GM23338 (cell line): ENCODE measurements at regions not wholly inside any gene's neighbourhood (a gene's known extent, or its start where the extent isn't known, plus 50 kb on each side); places are given as distances from the start of the nearest gene placed in this dataset.

Source experiments
- ATAC-seq: fragments of 200-7000 bp; cut with Tn5 transposase; 3 replicates; pipeline ENCODE4 v1.9.1; 2020
- DNase-seq: peaks from one replicate; pipeline ENCODE4 v3.0.0-alpha.2; 2015; ENCODE audit warnings: low spot score
- H2AFZ ChIP-seq: fragments of 200-600 bp; sonication (generic); 2 replicates; pipeline ENCODE4 v1.8.0; 2016; ENCODE audit warnings: antibody characterized with exemption, mild to moderate bottlenecking, moderate library complexity
- H3F3A ChIP-seq: fragments of 200-600 bp; sonication (generic); replicated peaks from 2 replicates; pipeline ENCODE4 v1.8.0; 2017; ENCODE audit warnings: antibody characterized with exemption, mixed run types, low read depth
- H3K27ac ChIP-seq: fragments of 200-600 bp; sonication (generic); 2 replicates; pipeline ENCODE4 v1.6.1; 2016; ENCODE audit warnings: low read depth
- H3K27me3 ChIP-seq: fragments of 200-600 bp; sonication (generic); 2 replicates; pipeline ENCODE4 v1.8.0; 2016; ENCODE audit warnings: mild to moderate bottlenecking, mixed run types, moderate library complexity; ENCODE audit not compliant: insufficient read depth
- H3K36me3 ChIP-seq: fragments of 200-600 bp; sonication (generic); 2 replicates; pipeline ENCODE4 v1.8.0; 2016; ENCODE audit warnings: mild to moderate bottlenecking; ENCODE audit not compliant: insufficient read depth
- H3K4me1 ChIP-seq: fragments of 200-600 bp; sonication (generic); 2 replicates; pipeline ENCODE4 v1.8.0; 2016; ENCODE audit warnings: mild to moderate bottlenecking, moderate library complexity; ENCODE audit not compliant: insufficient read depth
- H3K4me2 ChIP-seq: fragments of 200-600 bp; sonication (generic); 2 replicates; pipeline ENCODE4 v1.7.1; 2017; ENCODE audit warnings: mixed run types
- H3K4me3 ChIP-seq: fragments of 200-600 bp; sonication (generic); 2 replicates; pipeline ENCODE4 v1.6.1; 2016; ENCODE audit warnings: mixed run types
- H3K79me2 ChIP-seq: fragments of 200-600 bp; sonication (generic); replicated peaks from 2 replicates; pipeline ENCODE4 v1.8.0; 2017; ENCODE audit warnings: mild to moderate bottlenecking; ENCODE audit not compliant: insufficient read depth
- H3K9me2 ChIP-seq: fragments of 200-600 bp; sonication (generic); 2 replicates; pipeline ENCODE4 v1.8.0; 2017; ENCODE audit not compliant: insufficient read depth
- H4K20me1 ChIP-seq: fragments of 200-600 bp; sonication (generic); replicated peaks from 2 replicates; pipeline ENCODE4 v1.8.0; 2017; ENCODE audit warnings: mild to moderate bottlenecking; ENCODE audit not compliant: insufficient read depth
- H3K27ac Mint-ChIP-seq: 2 replicates; pipeline ENCODE4 v1.8.0; 2020; ENCODE audit warnings: inconsistent platforms, mild to moderate bottlenecking, moderate library complexity, mixed read lengths
- H3K27me3 Mint-ChIP-seq: 3 replicates; pipeline ENCODE4 v1.8.0; 2022; ENCODE audit warnings: low read depth, mild to moderate bottlenecking, moderate library complexity, mixed read lengths, inconsistent platforms; ENCODE audit not compliant: insufficient read depth, poor library complexity
- H3K36me3 Mint-ChIP-seq: 3 replicates; pipeline ENCODE4 v1.8.0; 2021; ENCODE audit warnings: low read depth, mild to moderate bottlenecking, inconsistent platforms, moderate library complexity, mixed read lengths
- H3K4me1 Mint-ChIP-seq: 3 replicates; pipeline ENCODE4 v1.8.0; 2020; ENCODE audit warnings: mild to moderate bottlenecking, inconsistent platforms, mixed read lengths
- H3K4me3 Mint-ChIP-seq: 3 replicates; pipeline ENCODE4 v1.8.0; 2021; ENCODE audit warnings: moderate library complexity, mild to moderate bottlenecking, inconsistent platforms, mixed read lengths
- H3K9me3 Mint-ChIP-seq: 3 replicates; pipeline ENCODE4 v1.8.0; 2020; ENCODE audit warnings: moderate library complexity, mild to moderate bottlenecking, inconsistent platforms, mixed read lengths
- CREB1 ChIP-seq: fragments of 250-450 bp; sonication (Bioruptor Pico); IDR thresholded peaks from 2 replicates; pipeline ENCODE4 v1.5.0; 2020; ENCODE audit warnings: low read depth, mild to moderate bottlenecking, moderate library complexity
- EZH2 ChIP-seq: fragments of 200-600 bp; sonication (generic); IDR thresholded peaks from one replicate; pipeline ENCODE4 v1.8.0; 2017; ENCODE audit warnings: antibody characterized with exemption, mild to moderate bottlenecking, low read depth; ENCODE audit not compliant: unreplicated experiment
- EZH2phosphoT487 ChIP-seq: fragments of 200-600 bp; sonication (generic); IDR thresholded peaks from one replicate; pipeline ENCODE4 v1.8.1; 2018; ENCODE audit warnings: antibody characterized with exemption; ENCODE audit not compliant: unreplicated experiment
- JUNB ChIP-seq: IDR thresholded peaks from one replicate; pipeline ENCODE4 v1.6.1; 2016; ENCODE audit warnings: antibody characterized with exemption; ENCODE audit not compliant: unreplicated experiment
- NANOG ChIP-seq: IDR thresholded peaks from 2 replicates; pipeline ENCODE4 v1.6.1; 2016; ENCODE audit warnings: antibody characterized with exemption, borderline replicate concordance
- POLR2AphosphoS5 ChIP-seq: IDR thresholded peaks from 2 replicates; pipeline ENCODE4 v1.6.1; 2016; ENCODE audit warnings: antibody characterized with exemption, low read depth
- STAT1 ChIP-seq: IDR thresholded peaks from one replicate; pipeline ENCODE4 v1.6.1; 2016; ENCODE audit warnings: antibody characterized with exemption; ENCODE audit not compliant: unreplicated experiment
- ZNF114 ChIP-seq: fragments of 250-450 bp; sonication (Bioruptor Pico); IDR thresholded peaks from 2 replicates; pipeline ENCODE4 v1.5.0; 2020; ENCODE audit warnings: mild to moderate bottlenecking, moderate library complexity
- ZNF331 ChIP-seq: fragments of 250-450 bp; sonication (Bioruptor Pico); IDR thresholded peaks from 2 replicates; pipeline ENCODE4 v1.5.0; 2020; ENCODE audit warnings: low read depth, mild to moderate bottlenecking, moderate library complexity
- TF ChIP-seq, protein P1 (sequence below), 2 experiments: fragments of 200-600 bp in 1 of 2; sonication (generic) in 1 of 2; conservative IDR thresholded peaks; 2 replicates each; pipeline versions ENCODE4 v1.5.1 to v1.6.1; 2016 to 2017; ENCODE audit warnings: antibody characterized with exemption in 2 of 2, low read depth in 2 of 2, mild to moderate bottlenecking in 2 of 2, moderate library complexity in 1 of 2
- TF ChIP-seq, protein P2 (sequence below): fragments of 250-450 bp; sonication (Bioruptor Pico); IDR thresholded peaks from 2 replicates; pipeline ENCODE4 v1.5.0; 2020; ENCODE audit warnings: mild to moderate bottlenecking, moderate library complexity
- TF ChIP-seq, protein P3 (sequence below): IDR thresholded peaks from one replicate; pipeline ENCODE4 v1.6.1; 2018; ENCODE audit warnings: antibody characterized with exemption; ENCODE audit not compliant: unreplicated experiment
- TF ChIP-seq, protein P4 (sequence below): IDR thresholded peaks from 2 replicates; pipeline ENCODE4 v1.6.1; 2016; ENCODE audit warnings: antibody characterized with exemption

DNA sequence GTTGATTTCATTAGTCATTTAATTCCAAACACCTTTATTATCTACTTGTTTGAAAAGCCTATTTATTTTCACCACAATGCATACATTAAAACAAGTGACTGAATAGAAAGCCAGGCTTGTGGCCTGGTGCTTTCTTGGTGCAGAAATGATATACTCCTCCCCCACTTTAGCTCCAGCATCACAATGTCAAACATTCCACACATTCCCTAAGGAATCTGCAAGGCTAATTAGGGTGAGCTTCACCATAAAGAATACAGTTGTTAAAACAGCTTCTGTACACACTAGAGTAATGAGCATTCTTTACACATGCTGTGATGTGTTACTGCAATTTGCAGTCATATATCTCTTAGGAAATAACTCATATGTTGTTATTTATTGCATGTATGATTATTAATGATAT is 705.7 kb downstream of the CETN3 start:
- ATAC-seq (peak; percentile 99), DNase-seq (peak; percentile 93)
- Histone ChIP-seq H3K4me3 (no peak overlapping the region; the same call in 1 of the 2 replicates), H3K36me3 (no peaks in the 10 kb centered on the region), H4K20me1 (no peaks in the 10 kb centered on the region), H3K27me3 (no peaks in the 10 kb centered on the region), H3K4me1 (peaks cover 33% of the 10 kb centered on the region), H3K79me2 (no peaks in the 10 kb centered on the region), H3K9me2 (no peaks in the 10 kb centered on the region), H3K27ac (peak overlapping the region; percentile 82), H3K4me2 (peak overlapping the region; percentile 8), H3F3A (no peaks in the 10 kb centered on the region), H2AFZ (no peak overlapping the region)
- TF ChIP-seq, protein P1, sequence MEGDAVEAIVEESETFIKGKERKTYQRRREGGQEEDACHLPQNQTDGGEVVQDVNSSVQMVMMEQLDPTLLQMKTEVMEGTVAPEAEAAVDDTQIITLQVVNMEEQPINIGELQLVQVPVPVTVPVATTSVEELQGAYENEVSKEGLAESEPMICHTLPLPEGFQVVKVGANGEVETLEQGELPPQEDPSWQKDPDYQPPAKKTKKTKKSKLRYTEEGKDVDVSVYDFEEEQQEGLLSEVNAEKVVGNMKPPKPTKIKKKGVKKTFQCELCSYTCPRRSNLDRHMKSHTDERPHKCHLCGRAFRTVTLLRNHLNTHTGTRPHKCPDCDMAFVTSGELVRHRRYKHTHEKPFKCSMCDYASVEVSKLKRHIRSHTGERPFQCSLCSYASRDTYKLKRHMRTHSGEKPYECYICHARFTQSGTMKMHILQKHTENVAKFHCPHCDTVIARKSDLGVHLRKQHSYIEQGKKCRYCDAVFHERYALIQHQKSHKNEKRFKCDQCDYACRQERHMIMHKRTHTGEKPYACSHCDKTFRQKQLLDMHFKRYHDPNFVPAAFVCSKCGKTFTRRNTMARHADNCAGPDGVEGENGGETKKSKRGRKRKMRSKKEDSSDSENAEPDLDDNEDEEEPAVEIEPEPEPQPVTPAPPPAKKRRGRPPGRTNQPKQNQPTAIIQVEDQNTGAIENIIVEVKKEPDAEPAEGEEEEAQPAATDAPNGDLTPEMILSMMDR (conservative IDR thresholded peaks at IDR 0.05; ENCODE audit: low read depth in 2 of 2) = no peak
- TF ChIP-seq, protein P2, sequence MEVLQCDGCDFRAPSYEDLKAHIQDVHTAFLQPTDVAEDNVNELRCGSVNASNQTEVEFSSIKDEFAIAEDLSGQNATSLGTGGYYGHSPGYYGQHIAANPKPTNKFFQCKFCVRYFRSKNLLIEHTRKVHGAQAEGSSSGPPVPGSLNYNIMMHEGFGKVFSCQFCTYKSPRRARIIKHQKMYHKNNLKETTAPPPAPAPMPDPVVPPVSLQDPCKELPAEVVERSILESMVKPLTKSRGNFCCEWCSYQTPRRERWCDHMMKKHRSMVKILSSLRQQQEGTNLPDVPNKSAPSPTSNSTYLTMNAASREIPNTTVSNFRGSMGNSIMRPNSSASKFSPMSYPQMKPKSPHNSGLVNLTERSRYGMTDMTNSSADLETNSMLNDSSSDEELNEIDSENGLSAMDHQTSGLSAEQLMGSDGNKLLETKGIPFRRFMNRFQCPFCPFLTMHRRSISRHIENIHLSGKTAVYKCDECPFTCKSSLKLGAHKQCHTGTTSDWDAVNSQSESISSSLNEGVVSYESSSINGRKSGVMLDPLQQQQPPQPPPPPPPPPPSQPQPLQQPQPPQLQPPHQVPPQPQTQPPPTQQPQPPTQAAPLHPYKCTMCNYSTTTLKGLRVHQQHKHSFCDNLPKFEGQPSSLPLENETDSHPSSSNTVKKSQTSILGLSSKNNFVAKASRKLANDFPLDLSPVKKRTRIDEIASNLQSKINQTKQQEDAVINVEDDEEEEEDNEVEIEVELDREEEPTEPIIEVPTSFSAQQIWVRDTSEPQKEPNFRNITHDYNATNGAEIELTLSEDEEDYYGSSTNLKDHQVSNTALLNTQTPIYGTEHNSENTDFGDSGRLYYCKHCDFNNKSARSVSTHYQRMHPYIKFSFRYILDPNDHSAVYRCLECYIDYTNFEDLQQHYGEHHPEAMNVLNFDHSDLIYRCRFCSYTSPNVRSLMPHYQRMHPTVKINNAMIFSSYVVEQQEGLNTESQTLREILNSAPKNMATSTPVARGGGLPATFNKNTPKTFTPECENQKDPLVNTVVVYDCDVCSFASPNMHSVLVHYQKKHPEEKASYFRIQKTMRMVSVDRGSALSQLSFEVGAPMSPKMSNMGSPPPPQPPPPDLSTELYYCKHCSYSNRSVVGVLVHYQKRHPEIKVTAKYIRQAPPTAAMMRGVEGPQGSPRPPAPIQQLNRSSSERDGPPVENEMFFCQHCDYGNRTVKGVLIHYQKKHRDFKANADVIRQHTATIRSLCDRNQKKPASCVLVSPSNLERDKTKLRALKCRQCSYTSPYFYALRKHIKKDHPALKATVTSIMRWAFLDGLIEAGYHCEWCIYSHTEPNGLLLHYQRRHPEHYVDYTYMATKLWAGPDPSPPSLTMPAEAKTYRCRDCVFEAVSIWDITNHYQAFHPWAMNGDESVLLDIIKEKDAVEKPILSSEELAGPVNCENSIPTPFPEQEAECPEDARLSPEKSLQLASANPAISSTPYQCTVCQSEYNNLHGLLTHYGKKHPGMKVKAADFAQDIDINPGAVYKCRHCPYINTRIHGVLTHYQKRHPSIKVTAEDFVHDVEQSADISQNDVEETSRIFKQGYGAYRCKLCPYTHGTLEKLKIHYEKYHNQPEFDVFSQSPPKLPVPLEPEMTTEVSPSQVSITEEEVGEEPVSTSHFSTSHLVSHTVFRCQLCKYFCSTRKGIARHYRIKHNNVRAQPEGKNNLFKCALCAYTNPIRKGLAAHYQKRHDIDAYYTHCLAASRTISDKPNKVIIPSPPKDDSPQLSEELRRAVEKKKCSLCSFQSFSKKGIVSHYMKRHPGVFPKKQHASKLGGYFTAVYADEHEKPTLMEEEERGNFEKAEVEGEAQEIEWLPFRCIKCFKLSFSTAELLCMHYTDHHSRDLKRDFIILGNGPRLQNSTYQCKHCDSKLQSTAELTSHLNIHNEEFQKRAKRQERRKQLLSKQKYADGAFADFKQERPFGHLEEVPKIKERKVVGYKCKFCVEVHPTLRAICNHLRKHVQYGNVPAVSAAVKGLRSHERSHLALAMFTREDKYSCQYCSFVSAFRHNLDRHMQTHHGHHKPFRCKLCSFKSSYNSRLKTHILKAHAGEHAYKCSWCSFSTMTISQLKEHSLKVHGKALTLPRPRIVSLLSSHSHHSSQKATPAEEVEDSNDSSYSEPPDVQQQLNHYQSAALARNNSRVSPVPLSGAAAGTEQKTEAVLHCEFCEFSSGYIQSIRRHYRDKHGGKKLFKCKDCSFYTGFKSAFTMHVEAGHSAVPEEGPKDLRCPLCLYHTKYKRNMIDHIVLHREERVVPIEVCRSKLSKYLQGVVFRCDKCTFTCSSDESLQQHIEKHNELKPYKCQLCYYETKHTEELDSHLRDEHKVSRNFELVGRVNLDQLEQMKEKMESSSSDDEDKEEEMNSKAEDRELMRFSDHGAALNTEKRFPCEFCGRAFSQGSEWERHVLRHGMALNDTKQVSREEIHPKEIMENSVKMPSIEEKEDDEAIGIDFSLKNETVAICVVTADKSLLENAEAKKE (CRISPR knock-in tag) = no peak
- TF ChIP-seq EZH2 = no peak
- TF ChIP-seq POLR2AphosphoS5 = peak; percentile 28; the same call in 1 of the 2 replicates
- TF ChIP-seq NANOG = peak; percentile 74
- TF ChIP-seq, protein P3, sequence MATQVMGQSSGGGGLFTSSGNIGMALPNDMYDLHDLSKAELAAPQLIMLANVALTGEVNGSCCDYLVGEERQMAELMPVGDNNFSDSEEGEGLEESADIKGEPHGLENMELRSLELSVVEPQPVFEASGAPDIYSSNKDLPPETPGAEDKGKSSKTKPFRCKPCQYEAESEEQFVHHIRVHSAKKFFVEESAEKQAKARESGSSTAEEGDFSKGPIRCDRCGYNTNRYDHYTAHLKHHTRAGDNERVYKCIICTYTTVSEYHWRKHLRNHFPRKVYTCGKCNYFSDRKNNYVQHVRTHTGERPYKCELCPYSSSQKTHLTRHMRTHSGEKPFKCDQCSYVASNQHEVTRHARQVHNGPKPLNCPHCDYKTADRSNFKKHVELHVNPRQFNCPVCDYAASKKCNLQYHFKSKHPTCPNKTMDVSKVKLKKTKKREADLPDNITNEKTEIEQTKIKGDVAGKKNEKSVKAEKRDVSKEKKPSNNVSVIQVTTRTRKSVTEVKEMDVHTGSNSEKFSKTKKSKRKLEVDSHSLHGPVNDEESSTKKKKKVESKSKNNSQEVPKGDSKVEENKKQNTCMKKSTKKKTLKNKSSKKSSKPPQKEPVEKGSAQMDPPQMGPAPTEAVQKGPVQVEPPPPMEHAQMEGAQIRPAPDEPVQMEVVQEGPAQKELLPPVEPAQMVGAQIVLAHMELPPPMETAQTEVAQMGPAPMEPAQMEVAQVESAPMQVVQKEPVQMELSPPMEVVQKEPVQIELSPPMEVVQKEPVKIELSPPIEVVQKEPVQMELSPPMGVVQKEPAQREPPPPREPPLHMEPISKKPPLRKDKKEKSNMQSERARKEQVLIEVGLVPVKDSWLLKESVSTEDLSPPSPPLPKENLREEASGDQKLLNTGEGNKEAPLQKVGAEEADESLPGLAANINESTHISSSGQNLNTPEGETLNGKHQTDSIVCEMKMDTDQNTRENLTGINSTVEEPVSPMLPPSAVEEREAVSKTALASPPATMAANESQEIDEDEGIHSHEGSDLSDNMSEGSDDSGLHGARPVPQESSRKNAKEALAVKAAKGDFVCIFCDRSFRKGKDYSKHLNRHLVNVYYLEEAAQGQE = peak; percentile 27
- no peak for TF ChIP-seq JUNB
- TF ChIP-seq CREB1 (CRISPR knock-in tag) = peak; percentile 65
- TF ChIP-seq ZNF331 (CRISPR knock-in tag) = no peak
- no peak for TF ChIP-seq ZNF114 (CRISPR knock-in tag)
- TF ChIP-seq STAT1 = no peak
- no peak for TF ChIP-seq EZH2phosphoT487
- TF ChIP-seq, protein P4, sequence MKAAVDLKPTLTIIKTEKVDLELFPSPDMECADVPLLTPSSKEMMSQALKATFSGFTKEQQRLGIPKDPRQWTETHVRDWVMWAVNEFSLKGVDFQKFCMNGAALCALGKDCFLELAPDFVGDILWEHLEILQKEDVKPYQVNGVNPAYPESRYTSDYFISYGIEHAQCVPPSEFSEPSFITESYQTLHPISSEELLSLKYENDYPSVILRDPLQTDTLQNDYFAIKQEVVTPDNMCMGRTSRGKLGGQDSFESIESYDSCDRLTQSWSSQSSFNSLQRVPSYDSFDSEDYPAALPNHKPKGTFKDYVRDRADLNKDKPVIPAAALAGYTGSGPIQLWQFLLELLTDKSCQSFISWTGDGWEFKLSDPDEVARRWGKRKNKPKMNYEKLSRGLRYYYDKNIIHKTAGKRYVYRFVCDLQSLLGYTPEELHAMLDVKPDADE = no peak
- Mint-ChIP-seq H3K9me3 (no peaks in the 10 kb centered on the region; the same call in 1 of the 3 replicates), H3K4me1 (peaks cover 40% of the 10 kb centered on the region), H3K36me3 (peaks cover 12% of the 10 kb centered on the region; the same call in 1 of the 3 replicates), H3K27me3 (peaks cover 6% of the 10 kb centered on the region), H3K4me3 (peak overlapping the region; percentile 26; the same call in 1 of the 3 replicates), H3K27ac (peak overlapping the region; percentile 95)
